NCI-H2227 (cell line): ENCODE measurements at regions not wholly inside any gene's neighbourhood (a gene's known extent, or its start where the extent isn't known, plus 50 kb on each side); places are given as distances from the start of the nearest gene placed in this dataset.
"Not testable (repeated sequence)": the region's sequence is repeated elsewhere in the genome, so short reads cannot be mapped to it uniquely, and the experiment has no call there.

Experiments
- DNase-seq: peaks from one replicate; lab custom pipeline; 2025; ENCODE audit not compliant: unreplicated experiment; lab: John Stamatoyannopoulos, UW

GRCh38 chr3:168660879-168661657 lies 565.3 kb upstream of the GOLIM4 start:
- DNase-seq: not testable (repeated sequence)

GRCh38 chr3:168659015-168659414 lies 563.3 kb upstream of the GOLIM4 start:
- no peak for DNase-seq

- no peak for DNase-seq
Observed at GRCh38 chr3:168655611-168656010, 559.9 kb upstream of the GOLIM4 start.

GRCh38 chr3:168654700-168655099 lies 559.0 kb upstream of the GOLIM4 start:
- DNase-seq: no peak

- no peak for DNase-seq
Observed at GRCh38 chr3:168653255-168653654, 557.5 kb upstream of the GOLIM4 start.

- DNase-seq: no peak
Observed at GRCh38 chr3:168648321-168648720, 552.6 kb upstream of the GOLIM4 start.

GRCh38 chr3:168647582-168647981 lies 551.9 kb upstream of the GOLIM4 start:
- DNase-seq: no peak

GRCh38 chr3:168645180-168645579 lies 549.5 kb upstream of the GOLIM4 start:
- peak; percentile 30 for DNase-seq

- DNase-seq: no peak
Observed at GRCh38 chr3:168628549-168628948, 532.8 kb upstream of the GOLIM4 start.

GRCh38 chr3:168625477-168625876 lies 529.8 kb upstream of the GOLIM4 start:
- DNase-seq: no peak

- DNase-seq: no peak
Observed at GRCh38 chr3:168624892-168625448, 529.2 kb upstream of the GOLIM4 start.

- DNase-seq: no peak
Observed at GRCh38 chr3:168624195-168624594, 528.5 kb upstream of the GOLIM4 start.

GRCh38 chr3:168622795-168623194 lies 527.1 kb upstream of the GOLIM4 start:
- no peak for DNase-seq

GRCh38 chr3:168620854-168621253 lies 525.1 kb upstream of the GOLIM4 start:
- peak; percentile 38 for DNase-seq

GRCh38 chr3:168618827-168619470 lies 523.2 kb upstream of the GOLIM4 start:
- DNase-seq: no peak

- DNase-seq: no peak
Observed at GRCh38 chr3:168617658-168618057, 521.9 kb upstream of the GOLIM4 start.

GRCh38 chr3:168616915-168617314 lies 521.2 kb upstream of the GOLIM4 start:
- peak; percentile 15 for DNase-seq

GRCh38 chr3:168615493-168616020 lies 519.8 kb upstream of the GOLIM4 start:
- DNase-seq: peak; percentile 72

- no peak for DNase-seq
Observed at GRCh38 chr3:168613151-168613550, 517.4 kb upstream of the GOLIM4 start.

- DNase-seq: no peak
Observed at GRCh38 chr3:168612671-168613070, 516.9 kb upstream of the GOLIM4 start.

GRCh38 chr3:168611826-168612225 lies 516.1 kb upstream of the GOLIM4 start:
- no peak for DNase-seq

GRCh38 chr3:168608926-168609325 lies 513.2 kb upstream of the GOLIM4 start:
- DNase-seq: peak; percentile 6
